ENCODE measurements at regions not wholly inside any gene's neighbourhood (a gene's known extent, or its start where the extent isn't known, plus 50 kb on each side); places are given as distances from the start of the nearest gene placed in this dataset.

- TF ChIP-seq CTCF (IDR thresholded peaks at IDR 0.05) (no peak), POLR2A (IDR thresholded peaks at IDR 0.05) (no peak)
These were observed 544.5 kb downstream of the NPIPA7 start for GRCh38 chr16:16923479-16923878.

Data from esophagus squamous epithelium (tissue), 4 donors.